WTC11 (cell line): ENCODE measurements at regions not wholly inside any gene's neighbourhood (a gene's known extent, or its start where the extent isn't known, plus 50 kb on each side); places are given as distances from the start of the nearest gene placed in this dataset.

ENCODE experiments used
- ATF1 ChIP-seq: sonication (generic); formaldehyde crosslinking; IDR thresholded peaks from 2 replicates; pipeline ENCODE4 v1.8.1; 2023; ENCODE audit warnings: mild to moderate bottlenecking, moderate library complexity, missing genetic modification reagents
- ZNF423 ChIP-seq: fragments of 250-450 bp; sonication (Bioruptor Pico); IDR thresholded peaks from 2 replicates; pipeline ENCODE4 v2.1.2; 2022; ENCODE audit warnings: mild to moderate bottlenecking, moderate library complexity

DNA sequence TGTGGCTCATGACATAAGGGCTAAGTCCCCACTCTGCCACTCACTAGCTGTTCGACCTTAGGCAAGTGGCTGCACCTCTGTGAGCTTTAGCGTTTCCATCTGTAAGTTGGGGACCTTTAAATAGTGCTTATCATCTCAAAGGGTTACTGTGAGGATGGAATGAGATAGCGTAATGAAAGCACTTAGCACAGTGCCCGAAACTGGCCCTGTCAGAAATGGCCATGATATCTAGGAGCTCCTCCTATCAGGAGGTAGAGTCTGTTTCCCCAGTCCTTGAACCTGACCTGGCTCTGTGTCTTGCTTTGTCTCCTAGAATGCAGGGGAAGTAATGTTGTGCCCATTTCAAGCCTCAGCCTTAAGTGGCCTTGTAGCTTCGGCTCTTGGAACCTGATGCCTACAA lies 211.0 kb downstream of the RBM19 start:
- TF ChIP-seq ZNF423 (CRISPR knock-in tag) (no peak), ATF1 (CRISPR knock-in tag) (no peak)
